ENCODE measurements at regions not wholly inside any gene's neighbourhood (a gene's known extent, or its start where the extent isn't known, plus 50 kb on each side); places are given as distances from the start of the nearest gene placed in this dataset.
"Not testable (repeated sequence)": the region's sequence is repeated elsewhere in the genome, so short reads cannot be mapped to it uniquely, and the experiment has no call there.

DNA sequence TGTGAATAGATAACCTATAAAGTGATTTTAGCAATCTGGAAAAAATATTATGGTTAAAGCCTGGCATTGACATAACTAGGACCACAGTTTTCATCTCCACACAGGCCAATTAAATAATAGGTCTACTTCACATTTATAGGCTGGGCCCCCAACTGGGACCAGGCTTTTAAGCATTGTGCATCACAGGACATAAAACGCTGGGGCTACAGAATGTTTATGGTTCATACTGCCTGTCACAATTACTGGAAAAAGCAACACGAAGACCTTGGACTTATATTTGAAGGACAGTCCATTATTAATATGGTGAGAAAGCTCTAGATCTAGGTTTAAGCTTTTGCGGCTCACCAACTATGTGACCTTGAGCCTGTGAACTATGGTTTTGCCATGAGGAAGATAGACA lies 94.2 kb downstream of the MFAP3L start:
- ATAC-seq (no peak), DNase-seq (ENCODE audit: low read depth, low spot score) (no peak), FAIRE-seq (no peak)
- ChIA-PET CTCF (no interaction called here), RAD21 (ENCODE audit: unreplicated experiment) (no interaction called here), POLR2A (no interaction called here), SMC1A (ENCODE audit: uncharacterized antibody, unreplicated experiment) (interaction anchor here (2.1 kb wide), 1 partner anchor 9 kb away, joined by 4 read pairs; no protein-coding TSS in a partner anchor)
- intact Hi-C loops (cut with micrococcal nuclease; ENCODE audit: unreplicated experiment) (no loop called here), in situ Hi-C loops (cut with MboI) (no loop called here)
- Histone ChIP-seq H3K4me2 (ENCODE audit: control insufficient read depth, insufficient read depth) (no peak overlapping the region), H3K79me2 (ENCODE audit: control insufficient read depth, insufficient read depth, low read length) (no peaks in the 10 kb centered on the region), H4K20me1 (ENCODE audit: control insufficient read depth, insufficient read depth) (no peaks in the 10 kb centered on the region), H3K27ac (ENCODE audit: control insufficient read depth, insufficient read depth) (no peak overlapping the region), H2AFZ (ENCODE audit: control insufficient read depth, low read depth, low read length) (no peak overlapping the region), H3K4me3 (no peak overlapping the region), H3K9me3 (replicated peaks; ENCODE audit: control insufficient read depth, insufficient read depth, low read length) (no peaks in the 10 kb centered on the region), H3K27me3 (replicated peaks in 1 of 2; ENCODE audit: control insufficient read depth in 2 of 2, insufficient read depth in 2 of 2, low read length in 1 of 2) (no peaks in the 10 kb centered on the region), H3K4me1 (ENCODE audit: control insufficient read depth, insufficient read depth, low read length) (no peaks in the 10 kb centered on the region), H3K9ac (ENCODE audit: control insufficient read depth, insufficient read depth, low read length) (no peak overlapping the region), H3K36me3 (ENCODE audit: control insufficient read depth in 2 of 2, insufficient read depth in 2 of 2, low read length in 1 of 2) (no peaks in the 10 kb centered on the region)
- no TSS peak for BruUV-seq (replicated peaks)
- TF ChIP-seq BHLHE40 (IDR thresholded peaks at IDR 0.05; ENCODE audit: borderline replicate concordance in 1 of 2, low read depth in 2 of 2, low read length in 1 of 2) (no peak), CBX5 (IDR thresholded peaks at IDR 0.05; ENCODE audit: low read depth) (no peak), FOXM1 (IDR thresholded peaks at IDR 0.05; ENCODE audit: low read depth, low read length) (no peak)
- WGBS (ENCODE audit: insufficient coverage, insufficient replicate concordance, low lambda C conversion rate, missing lambda C conversion rate): 39% methylated on average over 3 of the region's 3 CpGs

- CTCF ChIA-PET; H4K20me1 ChIP-seq (ENCODE audit: control insufficient read depth, insufficient read depth); H3K27ac ChIP-seq (ENCODE audit: control insufficient read depth, insufficient read depth); SMC1A ChIA-PET (ENCODE audit: uncharacterized antibody, unreplicated experiment); H3K9me3 ChIP-seq (replicated peaks; ENCODE audit: control insufficient read depth, insufficient read depth, low read length); ATAC-seq; RAD21 ChIA-PET (ENCODE audit: unreplicated experiment); DNase-seq (ENCODE audit: low read depth, low spot score); H3K4me2 ChIP-seq (ENCODE audit: control insufficient read depth, insufficient read depth); H3K27me3 ChIP-seq (replicated peaks in 1 of 2; ENCODE audit: control insufficient read depth in 2 of 2, insufficient read depth in 2 of 2, low read length in 1 of 2); intact Hi-C loops (cut with micrococcal nuclease; ENCODE audit: unreplicated experiment); in situ Hi-C loops (cut with MboI); H3K79me2 ChIP-seq (ENCODE audit: control insufficient read depth, insufficient read depth, low read length); H2AFZ ChIP-seq (ENCODE audit: control insufficient read depth, low read depth, low read length); POLR2A ChIA-PET; H3K36me3 ChIP-seq (ENCODE audit: control insufficient read depth in 2 of 2, insufficient read depth in 2 of 2, low read length in 1 of 2); H3K4me1 ChIP-seq (ENCODE audit: control insufficient read depth, insufficient read depth, low read length); BruUV-seq (replicated peaks); FAIRE-seq; H3K4me3 ChIP-seq; H3K9ac ChIP-seq (ENCODE audit: control insufficient read depth, insufficient read depth, low read length): not testable (repeated sequence)
- WGBS (ENCODE audit: insufficient coverage, insufficient replicate concordance, low lambda C conversion rate, missing lambda C conversion rate): 0% methylated on average over 1 of the region's 1 CpG
Observed at GRCh38 chr4:169930755-169931154, 95.4 kb downstream of the MFAP3L start.

All from GM12878 (cell line).